ENCODE measurements at regions not wholly inside any gene's neighbourhood (a gene's known extent, or its start where the extent isn't known, plus 50 kb on each side); places are given as distances from the start of the nearest gene placed in this dataset.

DNA sequence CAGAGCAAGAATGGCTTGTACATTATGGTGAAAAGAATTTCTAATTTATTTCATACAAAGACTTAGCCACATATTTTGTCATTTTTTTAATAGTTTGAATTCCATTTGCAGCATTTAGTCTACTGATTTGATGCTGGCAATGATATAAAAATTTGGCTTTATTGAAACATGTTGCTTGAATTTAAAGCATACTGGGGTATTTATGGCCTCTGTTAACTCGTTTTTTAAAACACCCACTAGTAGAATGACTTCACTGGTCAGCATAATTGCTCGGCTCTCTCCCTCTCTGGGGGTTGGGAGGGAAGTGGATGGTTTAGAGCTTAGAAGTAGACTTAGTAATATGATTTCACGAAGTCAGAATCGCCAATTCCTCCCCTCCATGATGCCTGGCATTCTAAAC is 354.9 kb upstream of the HTR2A start:
- DNase-seq (ENCODE audit: low spot score): no peak

DNA sequence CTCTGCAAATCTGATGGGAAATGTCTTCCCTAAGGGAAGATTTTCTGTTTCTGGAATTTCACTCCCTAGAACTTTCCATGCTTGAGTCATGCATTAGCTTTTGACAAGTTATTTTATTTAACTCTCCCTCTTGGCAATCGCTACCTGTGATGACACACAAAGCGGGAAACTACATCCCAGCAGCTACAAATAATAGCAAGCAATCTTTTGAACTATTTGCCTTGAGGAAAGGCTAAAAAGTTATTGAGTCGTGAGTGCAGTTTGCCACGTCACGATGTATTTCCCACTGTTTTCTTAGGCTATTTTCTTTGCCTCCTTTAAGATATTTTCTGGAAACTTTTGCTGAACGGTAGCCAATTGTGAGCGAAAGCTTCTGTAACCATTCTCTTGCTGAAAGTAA is 353.3 kb upstream of the HTR2A start:
- no peak for DNase-seq (ENCODE audit: low spot score)

DNA sequence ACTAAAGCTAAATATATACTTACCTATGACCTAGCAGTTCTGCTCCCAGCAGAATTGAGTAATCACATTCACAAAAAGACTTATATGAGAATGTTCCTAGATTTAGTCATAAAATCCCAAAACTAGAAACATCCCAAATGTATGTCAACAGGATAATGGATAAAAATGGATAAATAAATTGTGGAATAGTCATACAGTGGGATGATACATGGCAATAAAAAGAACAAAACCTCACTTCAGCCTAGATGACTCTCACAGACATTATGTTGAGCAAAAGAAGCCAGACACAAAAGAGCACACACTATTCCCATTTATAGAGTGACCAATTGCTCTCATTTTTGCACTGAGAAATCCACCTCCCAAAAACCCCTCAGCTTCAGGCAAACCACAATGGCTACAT is 352.4 kb upstream of the HTR2A start:
- no peak for DNase-seq (ENCODE audit: low spot score)

DNA sequence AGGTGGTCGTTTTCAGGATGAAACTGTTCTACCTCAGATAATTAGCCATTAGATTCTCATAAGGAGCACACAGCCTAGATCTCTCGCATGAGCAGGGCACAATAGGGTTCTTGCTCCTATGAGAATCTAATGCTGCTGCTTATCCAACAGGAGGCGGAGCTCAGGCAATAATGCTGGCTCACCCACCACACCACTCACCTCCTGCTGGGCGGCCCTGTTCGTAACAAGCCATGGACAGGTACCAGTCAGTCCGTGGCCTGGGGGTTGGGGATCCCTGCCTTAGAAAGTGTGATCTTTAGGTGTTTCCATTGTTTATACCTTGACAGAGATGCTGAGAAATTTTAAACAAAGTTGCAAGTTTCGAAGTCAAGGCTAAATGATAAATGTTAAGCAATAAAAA is 344.6 kb upstream of the HTR2A start:
- no peak for DNase-seq (ENCODE audit: low spot score)

DNA sequence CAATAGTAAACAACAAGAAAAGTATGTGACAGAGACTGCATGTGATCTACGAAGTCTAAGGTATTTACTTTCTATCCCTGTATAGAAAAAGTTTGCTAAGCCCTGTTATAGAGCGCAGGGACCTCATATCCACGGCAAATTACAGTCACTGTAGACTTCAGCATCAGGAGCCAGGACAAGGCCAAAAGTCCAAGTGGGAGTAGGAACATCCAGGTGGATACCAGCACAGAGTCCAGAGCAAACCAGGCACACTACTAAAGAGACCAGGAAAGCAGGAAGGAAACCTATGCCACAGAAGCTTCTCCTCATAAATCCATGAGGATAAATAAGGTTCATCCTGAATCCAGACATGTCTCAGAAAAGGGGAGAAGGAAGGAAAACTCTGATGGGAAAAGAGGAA is 342.2 kb upstream of the HTR2A start:
- no peak for DNase-seq (ENCODE audit: low spot score)

DNA sequence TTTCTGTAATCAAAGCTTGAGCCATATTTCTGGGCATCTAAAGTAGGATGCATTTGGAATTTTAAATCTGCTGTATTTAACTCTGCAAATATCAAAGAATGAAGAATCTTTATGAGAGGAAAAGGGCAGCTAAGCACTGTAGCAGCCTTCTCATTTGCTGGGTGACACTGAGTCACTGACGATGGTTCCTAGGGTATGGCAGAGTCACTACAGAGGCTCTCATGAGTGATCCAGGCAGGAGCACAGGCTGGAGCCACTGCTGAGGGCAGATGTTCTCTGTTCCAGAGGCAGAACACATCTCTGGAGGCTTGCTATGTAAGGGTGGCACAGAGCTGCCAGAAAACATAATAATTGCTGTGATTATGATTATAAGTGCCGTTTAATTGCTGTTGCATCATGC is 340.7 kb upstream of the HTR2A start:
- no peak for DNase-seq (ENCODE audit: low spot score)

DNA sequence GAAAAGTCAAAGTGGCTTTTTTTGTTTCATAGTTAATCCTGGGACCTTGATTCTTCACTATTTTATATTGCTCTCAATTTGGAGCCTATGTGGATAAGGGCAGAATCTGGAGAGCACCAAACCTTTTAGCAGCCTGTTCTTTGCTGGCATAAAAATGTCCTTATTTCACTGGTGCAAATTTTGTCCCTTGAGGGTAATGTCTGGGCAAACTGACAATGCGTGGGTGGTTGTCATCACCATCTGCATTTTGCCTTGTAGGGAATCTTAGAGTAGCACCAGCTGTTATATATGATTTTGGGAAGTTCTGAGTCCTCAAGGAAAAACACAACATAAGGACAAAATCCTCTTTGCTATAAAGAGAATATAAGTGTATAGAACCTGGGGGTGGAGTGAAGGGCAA is 336.9 kb upstream of the HTR2A start:
- no peak for DNase-seq (ENCODE audit: low spot score)

DNA sequence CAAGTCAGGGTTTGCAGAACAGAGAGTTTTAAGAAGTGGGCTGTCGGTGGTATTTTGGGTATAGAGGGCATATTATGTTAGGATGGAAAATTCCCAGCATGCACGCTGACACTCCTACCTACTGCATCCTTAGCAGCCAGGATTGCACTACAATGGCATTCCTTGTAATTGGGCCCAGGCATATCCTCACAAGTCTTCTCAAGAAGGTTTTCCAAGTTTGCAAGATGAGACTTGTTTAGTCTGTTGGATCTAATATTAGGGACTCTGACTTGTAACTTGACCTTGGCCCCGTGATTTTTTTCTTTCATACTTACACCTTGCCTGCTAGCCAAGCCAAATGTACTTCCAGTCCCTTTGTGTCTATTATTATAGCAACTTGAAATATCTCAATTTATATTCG is 335.7 kb upstream of the HTR2A start:
- DNase-seq (ENCODE audit: low spot score): no peak

DNA sequence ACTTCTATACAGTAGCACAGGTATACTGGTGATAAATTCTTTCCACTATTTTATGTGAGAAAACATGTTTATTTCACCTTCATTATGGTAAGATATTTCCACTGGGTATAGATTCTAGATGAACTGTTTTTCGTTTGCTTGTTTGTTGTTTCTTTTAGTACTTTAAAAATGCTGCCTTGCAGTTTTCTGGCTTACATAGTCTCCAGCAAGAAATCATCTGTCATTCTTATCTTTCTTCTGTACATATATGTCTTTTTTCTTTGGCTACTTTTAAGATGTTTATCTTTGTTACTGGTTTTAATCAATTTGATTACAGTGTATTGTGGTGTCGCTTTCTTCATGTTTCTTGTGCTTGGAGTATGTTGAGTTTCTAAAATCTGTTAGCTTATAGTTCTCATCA is 333.3 kb upstream of the HTR2A start:
- no peak for DNase-seq (ENCODE audit: low spot score)

DNA sequence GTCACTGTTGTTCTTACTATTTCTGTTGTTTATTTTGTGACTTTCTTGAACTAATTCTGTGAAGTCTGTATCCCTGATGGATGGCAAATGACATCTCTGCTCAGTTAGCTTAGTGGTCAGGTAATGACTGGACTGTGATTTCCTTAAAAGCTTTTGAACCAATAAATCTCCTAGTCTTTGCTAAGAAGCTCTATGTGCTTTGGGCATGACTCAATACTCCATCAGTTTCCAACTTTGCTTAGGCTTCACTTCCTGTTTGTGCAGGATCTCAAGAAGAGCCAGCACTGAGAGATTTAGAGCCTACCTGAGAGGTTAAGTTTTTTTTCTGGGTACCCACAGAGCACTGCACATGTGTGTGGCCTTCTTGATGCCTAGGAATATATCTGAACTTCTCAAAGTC is 329.7 kb upstream of the HTR2A start:
- DNase-seq (ENCODE audit: low spot score): peak; percentile 24

DNA sequence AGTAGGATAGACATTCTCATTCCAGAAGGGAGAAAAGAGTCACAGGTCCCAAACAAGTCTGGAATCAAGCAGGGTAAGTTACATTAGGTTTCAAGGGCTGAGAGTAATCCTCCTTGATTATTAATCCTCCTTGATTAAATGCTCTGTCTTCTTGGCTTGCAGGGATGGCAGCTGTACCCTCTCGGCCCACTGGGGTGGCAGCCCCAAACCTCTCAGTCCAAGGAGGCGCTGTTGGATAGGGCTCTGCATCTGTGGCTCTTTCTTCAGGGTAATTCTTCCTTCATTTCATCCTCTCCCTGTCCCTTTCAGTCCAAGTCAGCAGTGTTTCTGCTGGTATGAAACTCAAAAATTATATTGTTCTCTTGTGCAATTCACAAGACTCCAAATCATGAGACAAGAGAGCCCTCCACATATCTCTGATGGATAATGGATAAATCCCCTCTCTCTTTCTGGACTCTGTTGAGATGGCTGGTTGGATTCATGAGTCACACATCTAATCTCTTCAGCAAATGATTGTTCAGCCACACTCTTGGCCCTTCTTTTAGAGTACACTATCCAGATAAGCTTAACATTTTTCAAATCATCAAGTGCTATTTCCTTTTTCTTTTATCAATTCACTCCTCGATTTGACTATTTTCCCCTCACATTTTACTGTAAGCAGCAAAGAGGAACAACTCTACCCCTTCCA is 323.7 kb upstream of the HTR2A start:
- no peak for DNase-seq (ENCODE audit: low spot score)

DNA sequence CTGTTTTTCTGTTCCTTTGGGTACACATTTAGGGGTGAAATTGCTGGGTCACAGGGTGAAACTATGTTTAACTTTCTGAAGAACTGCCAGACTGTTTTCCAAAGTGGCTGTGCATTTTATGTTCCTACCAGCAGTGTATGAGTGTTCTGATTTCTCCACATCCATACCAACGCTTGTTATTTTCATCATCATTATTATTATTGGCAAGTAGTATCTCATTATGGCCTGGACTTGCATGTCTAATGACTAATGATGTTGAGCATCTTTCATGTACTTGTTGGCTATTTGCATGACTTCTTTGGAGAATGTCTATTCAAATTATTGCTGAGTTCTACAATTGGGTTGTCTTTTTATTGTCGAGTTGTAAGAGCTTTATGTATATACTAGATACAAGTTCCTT is 321.8 kb upstream of the HTR2A start:
- DNase-seq (ENCODE audit: low spot score): no peak

DNA sequence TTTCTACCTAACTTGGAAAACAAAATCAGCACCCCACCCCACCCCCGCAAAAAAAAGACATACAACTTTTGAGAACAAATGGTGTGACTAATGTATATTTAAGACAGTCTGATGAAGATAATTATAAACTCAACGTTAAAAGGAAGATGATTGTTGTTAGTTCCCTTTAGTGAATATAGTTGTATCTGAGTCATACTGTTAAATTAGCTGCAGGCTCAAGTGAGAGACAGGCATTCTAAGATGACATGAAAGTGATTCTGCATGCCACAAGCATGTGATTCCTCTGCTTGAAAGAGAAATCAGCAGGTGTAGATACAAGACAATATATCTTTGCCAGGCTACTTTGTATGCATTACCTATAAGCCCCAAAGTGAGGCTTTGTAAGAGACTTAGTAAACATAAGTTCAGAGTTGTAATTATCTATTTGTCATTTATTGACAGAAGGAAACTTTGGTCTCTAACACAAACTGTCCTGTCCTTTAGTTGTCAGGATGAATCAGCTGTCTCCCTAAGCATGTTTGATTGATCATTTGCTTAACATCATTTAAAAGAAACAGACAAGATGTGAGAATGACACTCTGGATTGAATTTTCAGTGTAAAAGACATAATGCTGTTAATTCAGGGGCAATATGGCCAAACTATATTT is 319.4 kb upstream of the HTR2A start:
- peak; percentile 72 for DNase-seq (ENCODE audit: low spot score)

DNA sequence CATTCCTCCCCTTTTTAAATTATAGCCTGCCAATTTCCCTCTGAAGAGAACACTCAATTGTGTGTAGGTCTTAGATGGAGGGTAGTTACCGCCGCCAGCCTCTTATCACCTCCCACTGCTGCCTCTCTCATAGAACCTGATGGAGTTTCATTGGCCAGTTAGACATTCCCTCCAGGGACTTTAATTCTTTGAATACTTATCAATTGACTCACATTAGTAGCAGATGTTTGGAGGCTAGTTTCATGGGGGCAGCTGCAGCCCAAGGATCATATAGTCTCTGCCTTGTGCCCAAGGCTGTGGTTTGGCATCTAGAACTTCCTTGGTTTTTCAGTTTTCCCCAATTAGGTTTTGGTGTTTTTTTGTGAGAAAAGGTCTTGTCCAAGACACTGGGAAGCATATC is 318.9 kb upstream of the HTR2A start:
- peak; percentile 89 for DNase-seq (ENCODE audit: low spot score)

DNA sequence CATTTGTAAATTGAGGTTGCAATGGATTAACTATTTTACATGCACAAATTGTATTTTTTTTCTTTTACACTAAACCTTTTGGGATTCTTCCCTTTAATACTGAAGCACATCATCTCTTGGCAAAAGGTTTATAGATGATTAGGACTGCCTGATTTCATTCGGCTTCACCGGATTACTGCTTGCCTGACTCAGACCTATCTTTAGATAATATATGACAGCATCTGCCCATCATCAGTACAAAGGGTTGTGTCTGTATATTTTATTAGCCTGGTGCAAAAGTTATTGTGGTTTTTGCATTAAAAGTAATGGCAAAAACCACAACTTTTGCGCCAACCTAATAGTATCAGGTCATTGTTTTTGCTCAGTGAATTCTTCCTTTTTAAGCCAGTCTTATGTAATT is 316.2 kb upstream of the HTR2A start:
- no peak for DNase-seq (ENCODE audit: low spot score)

DNA sequence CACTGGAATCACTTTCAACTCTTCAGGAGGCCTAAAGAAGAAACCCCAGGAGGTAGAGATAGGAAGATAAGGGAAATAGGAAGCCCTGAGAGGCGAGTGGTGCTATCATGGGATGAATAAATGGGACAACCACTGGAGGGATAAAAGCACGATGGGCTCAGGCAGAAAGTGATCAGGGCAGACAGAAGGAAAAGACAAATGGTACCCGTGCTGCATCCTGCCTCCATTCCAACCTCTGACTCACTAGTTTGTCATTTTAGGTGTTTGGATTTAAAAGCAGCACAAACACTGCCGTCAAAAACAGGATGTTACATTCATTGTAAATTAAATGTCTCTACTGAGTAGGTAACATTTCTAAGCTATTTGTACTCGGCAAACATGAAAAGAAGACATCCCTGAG is 314.3 kb upstream of the HTR2A start:
- DNase-seq (ENCODE audit: low spot score): peak; percentile 44

DNA sequence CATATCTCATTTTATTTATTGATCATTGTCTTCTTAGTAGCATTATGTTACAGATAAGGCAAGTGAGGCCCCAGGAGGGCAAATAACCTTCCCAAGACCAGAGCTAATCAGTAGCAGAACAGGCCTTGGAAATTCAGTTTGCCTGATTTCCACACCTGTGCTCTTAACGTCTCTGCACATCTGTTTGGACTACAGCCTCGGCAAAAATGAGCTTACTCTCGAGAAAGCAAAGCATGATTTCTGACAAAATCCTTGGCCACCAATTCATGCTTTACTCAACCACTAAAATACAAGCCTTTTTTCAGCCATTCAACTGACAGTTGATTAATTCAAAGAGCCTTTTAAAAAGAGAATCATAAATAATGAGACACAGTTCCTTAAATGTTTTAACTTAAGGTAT is 309.3 kb upstream of the HTR2A start:
- DNase-seq (ENCODE audit: low spot score): no peak

DNA sequence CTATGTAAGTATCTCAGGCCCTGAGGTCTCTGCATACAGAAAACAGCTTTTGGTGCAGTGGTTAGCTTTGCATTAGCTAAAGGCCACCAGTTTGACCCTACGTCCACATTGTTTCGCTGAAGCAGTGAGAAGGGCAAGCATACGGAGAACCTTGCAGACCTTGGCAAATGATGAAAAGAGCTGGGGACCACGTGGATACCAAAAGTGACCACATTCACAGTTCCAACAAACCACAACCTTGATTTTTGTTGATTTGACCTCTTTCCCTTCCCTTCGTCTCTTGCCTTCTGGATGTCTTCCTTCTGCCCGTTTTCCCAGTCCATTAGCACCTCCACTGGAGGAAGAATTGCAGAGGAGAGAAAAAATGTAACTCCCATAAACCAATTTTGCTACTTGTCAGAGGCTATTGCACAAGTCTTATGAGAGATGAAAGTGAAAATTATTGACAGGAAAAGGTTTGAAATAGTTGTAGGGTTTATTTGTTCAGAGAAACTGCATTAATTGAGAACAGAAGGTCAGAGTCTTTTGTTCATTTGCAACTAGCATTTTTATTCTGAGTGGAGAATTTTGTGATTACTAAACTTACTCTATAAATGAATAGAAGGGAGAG is 293.9 kb upstream of the HTR2A start:
- DNase-seq (ENCODE audit: low spot score): no peak

DNA sequence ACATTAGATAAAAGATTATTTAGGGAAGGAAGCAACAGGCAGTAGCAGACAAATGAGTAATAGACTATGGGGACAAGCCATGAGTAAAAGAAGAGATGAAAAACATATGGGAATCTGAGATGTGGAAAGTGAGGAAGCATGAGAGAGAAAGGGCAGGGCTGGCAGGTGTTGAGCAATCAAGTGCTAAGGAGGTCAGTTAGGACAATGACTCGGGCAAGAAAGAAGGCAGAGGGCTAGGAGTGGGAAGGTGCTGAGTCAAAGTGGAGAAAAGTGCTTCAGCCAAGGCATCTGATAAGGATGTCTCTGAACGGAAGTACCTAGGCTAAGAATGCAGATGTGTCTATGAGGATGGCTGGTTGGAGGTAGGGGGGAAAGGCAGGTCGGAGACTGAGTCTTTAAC is 291.9 kb upstream of the HTR2A start:
- peak; percentile 31 for DNase-seq (ENCODE audit: low spot score)

DNA sequence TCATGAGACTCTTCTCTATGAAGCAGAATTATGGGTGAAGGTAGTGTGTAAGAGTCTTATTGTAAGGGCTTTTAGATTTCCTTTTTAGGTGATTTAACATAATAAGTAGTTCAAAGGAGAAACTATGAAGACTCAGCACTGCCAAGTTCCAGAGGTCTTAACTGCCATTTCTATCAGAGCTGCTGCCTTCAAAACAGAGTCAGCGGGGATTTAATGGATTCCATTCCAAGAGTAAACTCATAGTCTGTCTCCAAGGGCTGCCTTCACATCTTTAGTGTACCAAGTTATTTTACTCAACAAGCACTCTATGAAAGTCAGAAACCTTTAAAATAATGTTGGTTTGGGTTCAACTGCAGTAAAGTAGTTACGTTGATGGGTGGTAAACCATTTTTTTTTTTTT is 289.6 kb upstream of the HTR2A start:
- no peak for DNase-seq (ENCODE audit: low spot score)

DNA sequence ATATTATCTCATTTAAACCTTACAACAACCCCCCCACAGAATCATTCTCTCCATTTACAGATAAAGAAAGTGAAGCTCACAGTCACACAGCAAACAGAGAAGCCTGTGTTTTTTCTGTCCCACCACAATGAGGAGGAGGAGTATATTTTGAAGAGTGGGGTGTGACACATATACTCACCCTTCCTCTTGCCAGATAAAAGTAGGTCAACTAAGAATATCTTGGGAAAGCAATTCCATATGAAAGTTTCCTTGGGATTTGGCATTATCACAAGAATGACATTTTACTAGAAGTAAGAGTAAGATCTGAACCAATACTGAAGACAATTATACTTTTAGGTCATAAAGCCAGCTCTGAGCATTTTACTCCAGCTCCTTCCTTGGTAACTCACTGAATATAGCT is 287.5 kb upstream of the HTR2A start:
- no peak for DNase-seq (ENCODE audit: low spot score)

DNA sequence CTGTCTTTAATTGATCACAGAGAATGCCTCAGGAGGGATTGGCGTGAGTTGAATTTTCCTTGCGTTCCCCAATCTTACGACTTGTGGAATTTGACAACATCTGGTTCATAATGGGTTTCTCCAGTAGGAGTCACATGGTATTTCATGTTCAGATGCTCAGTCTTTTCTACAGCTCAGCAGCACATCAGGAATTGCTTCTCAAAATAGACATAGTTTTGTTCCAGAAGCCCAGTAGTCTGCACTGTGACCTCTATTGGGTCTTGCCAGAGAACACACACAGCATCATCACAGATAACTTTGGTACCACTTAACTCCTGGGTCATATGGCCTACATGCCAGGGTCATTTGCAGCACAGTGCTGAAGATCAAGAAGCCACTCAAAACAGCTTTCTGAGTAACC is 282.5 kb upstream of the HTR2A start:
- no peak for DNase-seq (ENCODE audit: low spot score)

DNA sequence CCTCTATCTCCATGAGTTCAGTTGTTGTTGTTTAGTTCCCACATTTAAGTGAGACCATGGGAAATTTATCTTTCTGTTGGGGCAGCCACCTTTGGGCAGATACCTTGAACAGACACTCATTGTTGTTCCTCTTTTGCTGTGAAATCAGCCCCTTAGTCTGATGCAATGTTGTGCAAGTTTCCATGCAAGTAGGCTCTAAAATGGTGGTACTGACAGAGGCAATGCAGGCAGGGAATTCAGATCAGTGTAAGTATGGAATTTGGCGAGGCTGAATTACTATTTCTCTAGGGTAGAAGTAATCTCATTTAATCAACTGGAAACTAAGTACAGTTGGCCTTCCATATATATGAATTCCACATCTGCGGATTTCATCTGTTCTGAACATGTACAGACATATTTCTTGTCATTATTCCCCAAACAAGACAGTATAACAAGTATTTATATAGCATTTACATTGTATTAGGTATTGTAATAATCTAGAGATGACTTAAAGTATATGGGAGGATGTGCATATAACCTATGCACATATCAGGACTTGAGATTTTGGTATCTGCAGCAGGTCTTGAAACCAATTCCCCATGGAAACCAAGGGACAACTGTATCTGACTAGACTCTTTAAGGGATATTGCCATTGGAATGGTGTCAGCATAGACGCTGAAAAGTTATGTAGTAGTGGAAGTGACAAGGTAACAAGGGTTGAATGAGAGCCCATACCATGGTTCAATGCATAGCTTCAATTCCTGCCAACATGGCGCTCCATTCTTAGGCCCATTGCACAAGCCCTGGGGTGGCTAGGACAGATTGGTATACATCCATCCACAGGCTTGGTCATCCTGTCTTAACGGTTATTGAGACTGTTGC is 281.5 kb upstream of the HTR2A start:
- DNase-seq (ENCODE audit: low spot score): no peak
